Endothelial cell of umbilical vein (primary cell): ENCODE measurements at regions not wholly inside any gene's neighbourhood (a gene's known extent, or its start where the extent isn't known, plus 50 kb on each side); places are given as distances from the start of the nearest gene placed in this dataset.

Experiments used
- BruUV-seq: library from RNA; stranded (reverse); fragments of 400-500 nt; replicated peaks from 2 replicates; lab custom pipeline; 2021; lab: Mats Ljungman, UMichigan
- CTCF ChIA-PET: fragments of 300-600, 350-600 bp; sonication (Branson Sonifier 250); formaldehyde crosslinking; loops from one replicate; lab custom pipeline; 2021; ENCODE audit warnings: antibody characterized with exemption, inconsistent platforms; lab: Charles Lee
- POLR2A ChIA-PET: fragments of 300-600, 350-600 bp; sonication (Branson Sonifier 250); formaldehyde crosslinking; loops from one replicate; lab custom pipeline; 2021; ENCODE audit warnings: antibody characterized with exemption, inconsistent platforms; lab: Charles Lee
- DNase-seq: peaks from one replicate; pipeline ENCODE4 v3.0.0-alpha.2; 2011; ENCODE audit warnings: low read depth, low spot score
- FAIRE-seq: peaks from 2 replicates; lab custom pipeline; 2011; peaks lifted over from hg19 to GRCh38; lab: Jason Lieb, UNC
- H2AFZ ChIP-seq: 2 replicates; pipeline ENCODE4 v1.6.0; 2012; ENCODE audit warnings: low read depth, low read length, control low read depth, inconsistent platforms
- H3K27ac ChIP-seq: 2 replicates; pipeline ENCODE4 v1.5.1; 2011; ENCODE audit warnings: low read depth, mild to moderate bottlenecking, control low read depth, low read length, moderate library complexity; ENCODE audit not compliant: insufficient read depth
- H3K27me3 ChIP-seq, 2 experiments: 2 replicates each; pipeline versions ENCODE4 v1.6.0 to v1.6.1; 2011; ENCODE audit warnings: low read length in 2 of 2, mixed read lengths in 1 of 2; ENCODE audit not compliant: control insufficient read depth in 2 of 2, insufficient read depth in 2 of 2
- H3K36me3 ChIP-seq, 2 experiments: 2 replicates in 1 of 2; 3 replicates in 1 of 2; pipeline ENCODE4 v1.5.1; 2011; ENCODE audit warnings: low read length in 2 of 2, mild to moderate bottlenecking in 1 of 2, moderate library complexity in 1 of 2; ENCODE audit not compliant: control insufficient read depth in 2 of 2, insufficient read depth in 2 of 2; ENCODE audit errors: extremely low read depth in 1 of 2
- H3K4me1 ChIP-seq: 3 replicates; pipeline ENCODE4 v1.5.1; 2011; ENCODE audit warnings: mild to moderate bottlenecking, low read length; ENCODE audit not compliant: control insufficient read depth, insufficient read depth; ENCODE audit errors: extremely low read depth
- H3K4me2 ChIP-seq: 2 replicates; pipeline ENCODE4 v1.6.1; 2011; ENCODE audit warnings: low read length, control low read depth, mixed read lengths; ENCODE audit not compliant: insufficient read depth
- H3K4me3 ChIP-seq, 3 experiments: fragments of 200-600 bp in 1 of 3; sonication (generic), shearing (Covaris generic) in 1 of 3; replicated peaks in 1 of 3; 2 replicates each; pipeline ENCODE4 v1.5.1; 2011 to 2016; ENCODE audit warnings: control low read depth in 3 of 3, low read length in 3 of 3, mild to moderate bottlenecking in 2 of 3, inconsistent platforms in 1 of 3, low read depth in 1 of 3, moderate library complexity in 1 of 3; ENCODE audit not compliant: insufficient read depth in 1 of 3
- H3K79me2 ChIP-seq: 2 replicates; pipeline ENCODE4 v1.6.0; 2012; ENCODE audit warnings: low read length, inconsistent platforms; ENCODE audit not compliant: control insufficient read depth, insufficient read depth
- H3K9ac ChIP-seq: replicated peaks from 2 replicates; pipeline ENCODE3; 2011; ENCODE audit warnings: low read length, control low read depth; ENCODE audit not compliant: insufficient read depth; ENCODE audit errors: extremely low read depth
- H3K9me1 ChIP-seq: replicated peaks from 3 replicates; pipeline ENCODE4 v1.6.0; 2011; ENCODE audit warnings: mild to moderate bottlenecking, low read length; ENCODE audit not compliant: control insufficient read depth, insufficient read depth; ENCODE audit errors: extremely low read depth
- H3K9me3 ChIP-seq: replicated peaks from 2 replicates; pipeline ENCODE4 v1.5.1; 2012; ENCODE audit warnings: low read length, inconsistent platforms; ENCODE audit not compliant: control insufficient read depth, insufficient read depth
- H4K20me1 ChIP-seq: replicated peaks from 2 replicates; pipeline ENCODE3; 2011; ENCODE audit warnings: mild to moderate bottlenecking, low read length; ENCODE audit not compliant: control insufficient read depth, insufficient read depth; ENCODE audit errors: extremely low read depth
- CTCF ChIP-seq, 2 donors: IDR thresholded peaks; 1 replicate in 1 of 2; 2 replicates in 1 of 2; pipeline ENCODE4 v1.5.1; 2011; ENCODE audit warnings: low read length in 2 of 2, mild to moderate bottlenecking in 2 of 2, moderate library complexity in 2 of 2, control low read depth in 1 of 2, inconsistent platforms in 1 of 2, low read depth in 1 of 2; ENCODE audit not compliant: insufficient read depth in 1 of 2; ENCODE audit errors: extremely low read depth in 1 of 2
- EZH2 ChIP-seq: IDR thresholded peaks from 2 replicates; pipeline ENCODE4 v1.6.1; 2012; ENCODE audit warnings: borderline replicate concordance, low read depth, mild to moderate bottlenecking, moderate library complexity, low read length, inconsistent platforms; ENCODE audit not compliant: severe bottlenecking
- FOS ChIP-seq: IDR thresholded peaks from 2 replicates; pipeline ENCODE4 v1.6.1; 2011; ENCODE audit warnings: mild to moderate bottlenecking, low read length, moderate library complexity, borderline replicate concordance; ENCODE audit not compliant: insufficient read depth
- GATA2 ChIP-seq: IDR thresholded peaks from 2 replicates; pipeline ENCODE4 v1.7.0; 2011; ENCODE audit warnings: low read depth, mild to moderate bottlenecking, moderate library complexity, mixed read lengths, low read length; ENCODE audit not compliant: insufficient read length, insufficient read depth
- JUN ChIP-seq: IDR thresholded peaks from 2 replicates; pipeline ENCODE4 v1.6.1; 2011; ENCODE audit warnings: borderline replicate concordance, low read depth; ENCODE audit not compliant: insufficient read length, insufficient read depth
- MAX ChIP-seq: IDR thresholded peaks from 2 replicates; pipeline ENCODE4 v1.6.1; 2011; ENCODE audit not compliant: insufficient read depth, insufficient read length
- MYC ChIP-seq: IDR thresholded peaks from one replicate; pipeline ENCODE4 v1.6.1; 2011; ENCODE audit warnings: mild to moderate bottlenecking, low read depth, low read length
- POLR2A ChIP-seq: IDR thresholded peaks from 2 replicates; pipeline ENCODE4 v1.6.1; 2012; ENCODE audit warnings: low read depth, mild to moderate bottlenecking, control low read depth, low read length
- POLR2AphosphoS5 ChIP-seq: IDR thresholded peaks from 2 replicates; pipeline ENCODE4 v1.6.1; 2012; ENCODE audit warnings: low read depth, mild to moderate bottlenecking, control low read depth, low read length, moderate library complexity; ENCODE audit not compliant: insufficient read depth
- dilution Hi-C: fragments of 300-500 bp; cut with MboI; formaldehyde crosslinking; loops from one replicate; pipeline ENCODE4 v1.15.0; 2019; ENCODE audit warnings: low sequenced_read_pairs; ENCODE audit not compliant: extremely low pct_ligation_motif_present
- intact Hi-C: fragments of 100-400 bp; cut with micrococcal nuclease; formaldehyde crosslinking; loops from one replicate; pipeline ENCODE4 v1.10.0; 2022

GRCh38 chr4:167616476-167616875 is 382.2 kb upstream of the SPOCK3 start:
- no peaks in the 10 kb centered on the region for H3K9me1 ChIP-seq
- intact Hi-C loops (no loop called here), dilution Hi-C loops (no loop called here)
- FAIRE-seq (no peak), DNase-seq (no peak)
- H3K4me1 ChIP-seq: no peaks in the 10 kb centered on the region
- H3K27ac ChIP-seq: no peak overlapping the region
- TF ChIP-seq POLR2AphosphoS5 (no peak), EZH2 (no peak), CTCF (IDR thresholded peaks at IDR 0.05; ENCODE audit: extremely low read depth in 1 of 2, insufficient read depth in 1 of 2, low read depth in 1 of 2, low read length in 2 of 2) (no peak), POLR2A (no peak), MAX (no peak), GATA2 (no peak), JUN (no peak), FOS (no peak), MYC (no peak)
- no peak overlapping the region for H3K4me3 ChIP-seq
- no peaks in the 10 kb centered on the region for H3K36me3 ChIP-seq
- no peaks in the 10 kb centered on the region for H4K20me1 ChIP-seq
- ChIA-PET CTCF (no interaction called here), POLR2A (no interaction called here)
- H3K27me3 ChIP-seq: no peaks in the 10 kb centered on the region
- H3K4me2 ChIP-seq: no peak overlapping the region
- H2AFZ ChIP-seq: no peak overlapping the region
- no peaks in the 10 kb centered on the region for H3K79me2 ChIP-seq
- H3K9me3 ChIP-seq: no peaks in the 10 kb centered on the region
- no TSS peak for BruUV-seq
- no peak overlapping the region for H3K9ac ChIP-seq
